ENCODE measurements at regions not wholly inside any gene's neighbourhood (a gene's known extent, or its start where the extent isn't known, plus 50 kb on each side); places are given as distances from the start of the nearest gene placed in this dataset.

DNA sequence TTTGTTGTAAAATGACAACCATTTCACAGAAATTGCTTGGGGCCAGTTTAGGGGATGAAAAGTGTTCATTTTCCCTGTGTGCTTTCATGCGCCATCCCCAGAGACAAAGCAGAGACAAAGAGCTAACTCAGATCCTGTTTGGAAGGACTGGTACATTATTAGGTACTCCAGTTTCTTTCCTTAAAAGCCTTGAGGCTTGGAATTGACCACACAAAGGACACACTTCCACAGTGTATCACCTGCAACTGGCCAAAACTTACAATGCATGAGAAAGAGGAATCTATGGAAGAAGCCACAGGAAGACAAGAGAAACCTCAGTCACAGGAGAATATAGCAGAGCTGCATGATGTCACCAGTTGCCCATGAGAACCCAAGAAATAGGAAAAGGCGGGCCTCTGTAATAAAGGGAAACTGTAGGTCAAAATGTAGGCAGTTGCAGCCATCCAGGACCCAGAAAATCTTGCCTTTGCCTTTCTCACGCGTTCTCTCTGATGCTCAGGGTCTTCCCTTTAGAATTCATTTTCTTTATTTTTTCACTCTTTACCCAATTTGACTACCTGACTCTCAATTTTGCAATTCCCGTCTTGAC is 339.0 kb downstream of the RMST start:
- no peak for TF ChIP-seq CTCF (IDR thresholded peaks at IDR 0.05; ENCODE audit: low read length)
- no peak for TF ChIP-seq EZH2 (optimal IDR thresholded peaks at IDR 0.05; ENCODE audit: low read depth, low read length)
- TF ChIP-seq EZH2phosphoT487 (IDR thresholded peaks at IDR 0.05; ENCODE audit: low read length): no peak
